IPS-NIHi7 (cell line): ENCODE measurements at regions not wholly inside any gene's neighbourhood (a gene's known extent, or its start where the extent isn't known, plus 50 kb on each side); places are given as distances from the start of the nearest gene placed in this dataset.
"Not testable (repeated sequence)": the region's sequence is repeated elsewhere in the genome, so short reads cannot be mapped to it uniquely, and the experiment has no call there.

ENCODE experiments used
- DNase-seq: peaks from one replicate; pipeline ENCODE4 v3.0.0; 2012; ENCODE audit warnings: mixed read lengths; ENCODE audit errors: extremely low spot score

- no peak for DNase-seq
These were observed 219.4 kb downstream of the DUSP10 start for GRCh38 chr1:221522529-221522940.

- no peak for DNase-seq
These were observed 216.1 kb downstream of the DUSP10 start for GRCh38 chr1:221525749-221526148.

- no peak for DNase-seq
These were observed 214.6 kb downstream of the DUSP10 start for GRCh38 chr1:221527302-221527701.

GRCh38 chr1:221527886-221528624, 213.8 kb downstream of the DUSP10 start:
- no peak for DNase-seq

- DNase-seq = not testable (repeated sequence)
These were observed 211.7 kb downstream of the DUSP10 start for GRCh38 chr1:221530159-221530558.

GRCh38 chr1:221530791-221531190, 211.1 kb downstream of the DUSP10 start:
- DNase-seq = no peak

GRCh38 chr1:221532071-221532773, 209.7 kb downstream of the DUSP10 start:
- DNase-seq = no peak

- DNase-seq = no peak
These were observed 200.6 kb downstream of the DUSP10 start for GRCh38 chr1:221541296-221541695.

GRCh38 chr1:221543529-221544120, 198.3 kb downstream of the DUSP10 start:
- DNase-seq = peak; percentile 46

- DNase-seq = no peak
These were observed 192.9 kb downstream of the DUSP10 start for GRCh38 chr1:221548942-221549341.

- DNase-seq = no peak
These were observed 192.1 kb downstream of the DUSP10 start for GRCh38 chr1:221549815-221550214.

- DNase-seq = not testable (repeated sequence)
These were observed 189.1 kb downstream of the DUSP10 start for GRCh38 chr1:221552792-221553191.

GRCh38 chr1:221555689-221556433, 186.0 kb downstream of the DUSP10 start:
- DNase-seq = no peak

GRCh38 chr1:221556435-221556834, 185.5 kb downstream of the DUSP10 start:
- DNase-seq = no peak

GRCh38 chr1:221557013-221557412, 184.9 kb downstream of the DUSP10 start:
- no peak for DNase-seq

GRCh38 chr1:221558396-221558795, 183.5 kb downstream of the DUSP10 start:
- DNase-seq = no peak

- DNase-seq = no peak
These were observed 182.0 kb downstream of the DUSP10 start for GRCh38 chr1:221559911-221560310.

- no peak for DNase-seq
These were observed 179.1 kb downstream of the DUSP10 start for GRCh38 chr1:221562542-221563475.

GRCh38 chr1:221563476-221563921, 178.4 kb downstream of the DUSP10 start:
- DNase-seq = no peak

GRCh38 chr1:221564891-221565290, 177.0 kb downstream of the DUSP10 start:
- DNase-seq = no peak

GRCh38 chr1:221565711-221566110, 176.2 kb downstream of the DUSP10 start:
- no peak for DNase-seq
